Stomach (tissue), 8 donors: ENCODE measurements at regions not wholly inside any gene's neighbourhood (a gene's known extent, or its start where the extent isn't known, plus 50 kb on each side); places are given as distances from the start of the nearest gene placed in this dataset.

ENCODE experiments used
- DNase-seq, 2 donors: peaks; one replicate each; pipeline versions ENCODE4 v3.0.0 to v3.0.0-alpha.2; 2013 to 2019
- H3K27ac ChIP-seq, 5 donors: fragments of 200-600 bp in 4 of 5; sonication (generic) in 4 of 5; one replicate each; pipeline ENCODE4 v1.5.1; 2013 to 2019; ENCODE audit warnings: mild to moderate bottlenecking in 1 of 5, moderate library complexity in 1 of 5
- H3K27me3 ChIP-seq, 3 donors: fragments of 200-600 bp; sonication (generic); one replicate each; pipeline ENCODE4 v1.5.1; 2017 to 2019; ENCODE audit warnings: mixed run types in 1 of 3
- H3K36me3 ChIP-seq, 4 donors: fragments of 200-600 bp; sonication (generic); 1 replicate in 3 of 4; 2 replicates in 1 of 4; pipeline ENCODE4 v1.5.1; 2016 to 2019
- H3K4me1 ChIP-seq, 4 donors: fragments of 200-600 bp; sonication (generic); one replicate each; pipeline ENCODE4 v1.5.1; 2016 to 2019
- H3K4me3 ChIP-seq, 4 donors: fragments of 200-600 bp; sonication (generic) in 3 of 4; one replicate each; pipeline ENCODE4 v1.5.1; 2016 to 2019; ENCODE audit warnings: mild to moderate bottlenecking in 1 of 4
- H3K9me3 ChIP-seq, 4 donors: fragments of 200-600 bp; sonication (generic); one replicate each; pipeline ENCODE4 v1.5.1; 2016 to 2019
- CTCF ChIP-seq, 7 experiments: fragments of 450-650 bp in 4 of 7; fragments of 200-600 bp in 3 of 7; sonication (generic) in 3 of 7; IDR thresholded peaks; one replicate each; pipeline ENCODE4 v1.5.1; 2016 to 2019; ENCODE audit warnings: antibody characterized with exemption in 7 of 7, control low read depth in 2 of 7, mild to moderate bottlenecking in 1 of 7
- EP300 ChIP-seq: sonication (generic); formaldehyde crosslinking; IDR thresholded peaks from one replicate; pipeline ENCODE4 v1.6.1; 2017; ENCODE audit warnings: antibody characterized with exemption
- POLR2A ChIP-seq, 4 donors: fragments of 450-650 bp; IDR thresholded peaks; one replicate each; pipeline ENCODE4 v1.6.1; 2016; ENCODE audit warnings: antibody characterized with exemption in 4 of 4, control low read depth in 2 of 4, mild to moderate bottlenecking in 1 of 4, moderate library complexity in 1 of 4
- POLR2AphosphoS5 ChIP-seq, 3 donors: sonication (generic); formaldehyde crosslinking; IDR thresholded peaks; one replicate each; pipeline ENCODE4 v1.6.1; 2016; ENCODE audit warnings: antibody characterized with exemption in 3 of 3
- WGBS, 5 donors: extraction: QIAGEN DNeasy Blood & Tissue Kit in 3 of 5; methylation state at CpG; one replicate each; pipeline versions ENCODE4 v1.1.5 to v1.1.7; 2013 to 2018; 5-methylcytosine and 5-hydroxymethylcytosine counted together
- intact Hi-C: fragments of 100-400 bp; cut with DNase I; formaldehyde crosslinking; loops from one replicate; pipeline ENCODE4 v1.15.1; 2023; ENCODE audit warnings: low total_unique reads
- donor health status: healthy with polysubstance abuse.
- donor health status: Bipolar disorder and iron deficiency.
- donor health status: healthy.

GRCh38 chr7:131211500-131211899 is 116.2 kb upstream of the MKLN1 start:
- WGBS, 5 donors: 89 to 100% (median 93%) methylated on average over 1 of the region's 1 CpG
- peaks cover 0 to 5% (median 2%) of the 10 kb centered on the region in 4 donors for H3K4me1 ChIP-seq

GRCh38 chr7:131212114-131212513 is 115.6 kb upstream of the MKLN1 start:
- H3K9me3 ChIP-seq: no peaks in the 10 kb centered on the region
- H3K36me3 ChIP-seq: no peaks in the 10 kb centered on the region
- H3K27ac ChIP-seq: no peak overlapping the region
- H3K4me1 ChIP-seq: peaks cover 0 to 5% (median 2%) of the 10 kb centered on the region in 4 donors
- intact Hi-C loops: no loop called here
- no peak overlapping the region for H3K4me3 ChIP-seq
- peak in 1 of 2 donors; percentile 40 for DNase-seq
- TF ChIP-seq EP300 (no peak), CTCF (IDR thresholded peaks at IDR 0.05) (no peak), POLR2AphosphoS5 (IDR thresholded peaks at IDR 0.05) (no peak), POLR2A (IDR thresholded peaks at IDR 0.05) (no peak)
- H3K27me3 ChIP-seq: no peaks in the 10 kb centered on the region

More at GRCh38 chr7:131211500-131211899, 116.2 kb upstream of the MKLN1 start:
- no peak for DNase-seq
- no peaks in the 10 kb centered on the region for H3K36me3 ChIP-seq
- H3K27me3 ChIP-seq: no peaks in the 10 kb centered on the region
- intact Hi-C loops: no loop called here
- H3K9me3 ChIP-seq: no peaks in the 10 kb centered on the region
- H3K4me3 ChIP-seq: no peak overlapping the region
- H3K27ac ChIP-seq: no peak overlapping the region
- TF ChIP-seq CTCF (IDR thresholded peaks at IDR 0.05) (no peak), EP300 (no peak), POLR2A (IDR thresholded peaks at IDR 0.05) (no peak), POLR2AphosphoS5 (IDR thresholded peaks at IDR 0.05) (peak in 1 of 3 donors; percentile 7)

- no peak for TF ChIP-seq POLR2AphosphoS5 (IDR thresholded peaks at IDR 0.05)
- no peak for TF ChIP-seq CTCF (IDR thresholded peaks at IDR 0.05)
- TF ChIP-seq POLR2A (IDR thresholded peaks at IDR 0.05): no peak
- no peak for TF ChIP-seq EP300
- intact Hi-C loops: no loop called here
- no peaks in the 10 kb centered on the region for H3K36me3 ChIP-seq
- no peaks in the 10 kb centered on the region for H3K27me3 ChIP-seq
- peak overlapping the region in 3 of 5 donors; percentile 4 to 65 (median 48) for H3K27ac ChIP-seq
- peaks cover 0 to 19% (median 5%) of the 10 kb centered on the region in 4 donors for H3K4me1 ChIP-seq
- 64 to 73% (median 68%) methylated on average over 3 of the region's 3 CpGs for WGBS, 5 donors
- DNase-seq: no peak
- no peaks in the 10 kb centered on the region for H3K9me3 ChIP-seq
- H3K4me3 ChIP-seq: no peak overlapping the region
Measured at GRCh38 chr7:131218727-131219128, 108.9 kb upstream of the MKLN1 start.

- no peaks in the 10 kb centered on the region for H3K27me3 ChIP-seq
- peak in 1 of 2 donors; percentile 29 for DNase-seq
- H3K4me3 ChIP-seq: no peak overlapping the region
- WGBS, 5 donors: 36 to 47% (median 45%) methylated on average over 8 of the region's 8 CpGs
- H3K36me3 ChIP-seq: no peaks in the 10 kb centered on the region
- intact Hi-C loops: no loop called here
- no peak for TF ChIP-seq POLR2AphosphoS5 (IDR thresholded peaks at IDR 0.05)
- TF ChIP-seq CTCF (IDR thresholded peaks at IDR 0.05): no peak
- TF ChIP-seq EP300: no peak
- no peak for TF ChIP-seq POLR2A (IDR thresholded peaks at IDR 0.05)
- peaks cover 0 to 19% (median 5%) of the 10 kb centered on the region in 4 donors for H3K4me1 ChIP-seq
- H3K27ac ChIP-seq: peak overlapping the region in 3 of 5 donors; percentile 48 to 65 (median 52)
- no peaks in the 10 kb centered on the region for H3K9me3 ChIP-seq
Measured at GRCh38 chr7:131219312-131220041, 108.2 kb upstream of the MKLN1 start.
